H1 (cell line): ENCODE measurements at regions not wholly inside any gene's neighbourhood (a gene's known extent, or its start where the extent isn't known, plus 50 kb on each side); places are given as distances from the start of the nearest gene placed in this dataset.

Experiments used
- CTCF ChIA-PET: fragments of 300-600 bp; sonication (Branson Sonifier 250); formaldehyde crosslinking; loops from one replicate; lab custom pipeline; 2021; ENCODE audit not compliant: partially characterized antibody; lab: Charles Lee
- POLR2A ChIA-PET: fragments of 300-600 bp; sonication (Branson Sonifier 250); formaldehyde crosslinking; loops from one replicate; lab custom pipeline; 2021; ENCODE audit warnings: inconsistent platforms; ENCODE audit not compliant: partially characterized antibody; lab: Charles Lee
- DNase-seq, 2 experiments: peaks; one replicate each; pipeline versions ENCODE4 v3.0.0 to v3.0.0-alpha.2; 2010 to 2022; ENCODE audit warnings: low spot score in 2 of 2, low read depth in 1 of 2, mixed read lengths in 1 of 2
- FAIRE-seq: peaks from 2 replicates; lab custom pipeline; 2011; peaks lifted over from hg19 to GRCh38; lab: Jason Lieb, UNC
- H2AFZ ChIP-seq: 2 replicates; pipeline ENCODE4 v1.8.1; 2012; ENCODE audit warnings: low read length, inconsistent platforms
- H2AK5ac ChIP-seq: 2 replicates; pipeline ENCODE4 v1.6.1; 2013; ENCODE audit warnings: low read depth, low read length
- H2BK120ac ChIP-seq: replicated peaks from 2 replicates; pipeline ENCODE3; 2013; ENCODE audit warnings: low read depth, low read length, inconsistent platforms
- H2BK12ac ChIP-seq: 2 replicates; pipeline ENCODE4 v1.6.1; 2013; ENCODE audit warnings: low read depth, low read length
- H2BK15ac ChIP-seq: 2 replicates; pipeline ENCODE4 v1.6.1; 2013; ENCODE audit warnings: low read length
- H2BK20ac ChIP-seq: 2 replicates; pipeline ENCODE4 v1.6.1; 2013; ENCODE audit warnings: low read length
- H2BK5ac ChIP-seq: 2 replicates; pipeline ENCODE4 v1.6.1; 2013; ENCODE audit warnings: low read depth, low read length
- H3K14ac ChIP-seq: 2 replicates; pipeline ENCODE4 v1.6.1; 2013; ENCODE audit warnings: inconsistent platforms; ENCODE audit not compliant: insufficient read length
- H3K18ac ChIP-seq: 2 replicates; pipeline ENCODE4 v1.6.1; 2013; ENCODE audit warnings: low read length; ENCODE audit errors: extremely low read depth
- H3K23ac ChIP-seq: 2 replicates; pipeline ENCODE4 v1.6.1; 2013; ENCODE audit warnings: inconsistent platforms; ENCODE audit not compliant: insufficient read length
- H3K23me2 ChIP-seq: 2 replicates; pipeline ENCODE4 v1.6.1; 2013; ENCODE audit warnings: low read depth, low read length
- H3K27ac ChIP-seq: 2 replicates; pipeline ENCODE4 v1.6.1; 2011; ENCODE audit warnings: low read depth, low read length, inconsistent platforms
- H3K27me3 ChIP-seq, 4 experiments: replicated peaks in 1 of 4; 1 replicate in 1 of 4; 2 replicates in 3 of 4; pipeline versions ENCODE4 v1.6.1 to v1.8.1; 2011 to 2013; ENCODE audit warnings: low read length in 3 of 4, mild to moderate bottlenecking in 3 of 4, inconsistent platforms in 2 of 4, mixed read lengths in 2 of 4, moderate library complexity in 1 of 4; ENCODE audit not compliant: control insufficient read depth in 3 of 4, insufficient read depth in 3 of 4; ENCODE audit errors: extremely low read depth in 1 of 4
- H3K36me3 ChIP-seq, 4 experiments: 2 replicates each; pipeline versions ENCODE4 v1.6.1 to v1.8.1; 2011 to 2013; ENCODE audit warnings: mild to moderate bottlenecking in 4 of 4, low read length in 3 of 4, moderate library complexity in 2 of 4, control low read depth in 1 of 4, inconsistent platforms in 1 of 4; ENCODE audit not compliant: insufficient read depth in 4 of 4, control insufficient read depth in 2 of 4
- H3K4ac ChIP-seq: replicated peaks from 2 replicates; pipeline ENCODE3; 2013; ENCODE audit warnings: low read length, low read depth, mixed read lengths, inconsistent platforms; ENCODE audit not compliant: insufficient read length
- H3K4me1 ChIP-seq, 4 experiments: replicated peaks in 1 of 4; 1 replicate in 1 of 4; 2 replicates in 3 of 4; pipeline versions ENCODE4 v1.6.1 to v1.8.1; 2011 to 2013; ENCODE audit warnings: low read length in 3 of 4, inconsistent platforms in 2 of 4, mixed read lengths in 1 of 4; ENCODE audit not compliant: insufficient read depth in 4 of 4, control insufficient read depth in 3 of 4
- H3K4me2 ChIP-seq, 2 experiments: 2 replicates each; pipeline versions ENCODE4 v1.6.1 to v1.8.1; 2011 to 2013; ENCODE audit warnings: low read depth in 2 of 2, low read length in 2 of 2, control low read depth in 1 of 2, inconsistent platforms in 1 of 2, mild to moderate bottlenecking in 1 of 2; ENCODE audit not compliant: insufficient read depth in 1 of 2
- H3K4me3 ChIP-seq, 4 experiments: fragments of 200-600, 300-600 bp in 1 of 4; sonication (generic), shearing (Covaris generic), sonication (Bioruptor Twin) in 1 of 4; 2 replicates each; pipeline versions ENCODE4 v1.5.1 to v1.8.1; 2011 to 2016; ENCODE audit warnings: low read length in 4 of 4, low read depth in 3 of 4, control low read depth in 2 of 4, inconsistent platforms in 2 of 4, mild to moderate bottlenecking in 2 of 4, mixed read lengths in 1 of 4, moderate library complexity in 1 of 4; ENCODE audit not compliant: insufficient read depth in 2 of 4; ENCODE audit errors: extremely low read depth in 1 of 4
- H3K56ac ChIP-seq: replicated peaks from 2 replicates; pipeline ENCODE3; 2013; ENCODE audit warnings: low read depth, mild to moderate bottlenecking, mixed read lengths, low read length, inconsistent platforms; ENCODE audit not compliant: insufficient read length
- H3K79me1 ChIP-seq: 2 replicates; pipeline ENCODE4 v1.6.1; 2013; ENCODE audit warnings: low read depth, low read length, control low read depth
- H3K79me2 ChIP-seq, 2 experiments: 2 replicates each; pipeline versions ENCODE4 v1.6.1 to v1.8.1; 2012 to 2013; ENCODE audit warnings: low read length in 2 of 2, mild to moderate bottlenecking in 2 of 2, inconsistent platforms in 1 of 2; ENCODE audit not compliant: insufficient read depth in 2 of 2, control insufficient read depth in 1 of 2
- H3K9ac ChIP-seq, 4 experiments: replicated peaks in 1 of 4; 1 replicate in 1 of 4; 2 replicates in 3 of 4; pipeline versions ENCODE4 v1.6.1 to v1.8.1; 2011 to 2013; ENCODE audit warnings: low read depth in 3 of 4, low read length in 3 of 4, control low read depth in 2 of 4, mild to moderate bottlenecking in 2 of 4, moderate library complexity in 2 of 4, inconsistent platforms in 1 of 4; ENCODE audit errors: extremely low read depth in 1 of 4
- H3K9me3 ChIP-seq, 2 experiments: 2 replicates each; pipeline versions ENCODE4 v1.6.1 to v1.8.1; 2012 to 2013; ENCODE audit warnings: mild to moderate bottlenecking in 2 of 2, moderate library complexity in 2 of 2, control low read depth in 1 of 2, inconsistent platforms in 1 of 2, low read depth in 1 of 2, low read length in 1 of 2, mixed read lengths in 1 of 2; ENCODE audit not compliant: insufficient read depth in 2 of 2
- H4K20me1 ChIP-seq, 2 experiments: replicated peaks in 1 of 2; 2 replicates each; pipeline versions ENCODE3 to v1.8.1; 2011 to 2013; ENCODE audit warnings: inconsistent platforms in 2 of 2, low read length in 2 of 2, mild to moderate bottlenecking in 1 of 2; ENCODE audit not compliant: insufficient read depth in 2 of 2, control insufficient read depth in 1 of 2
- H4K5ac ChIP-seq: 2 replicates; pipeline ENCODE4 v1.6.1; 2013; ENCODE audit warnings: low read length, low read depth, mixed read lengths, inconsistent platforms; ENCODE audit not compliant: insufficient read length
- H4K8ac ChIP-seq: 2 replicates; pipeline ENCODE4 v1.8.0; 2013; ENCODE audit warnings: mild to moderate bottlenecking, moderate library complexity, low read length, inconsistent platforms; ENCODE audit not compliant: insufficient read depth; ENCODE audit errors: extremely low read depth
- H4K91ac ChIP-seq: replicated peaks from 2 replicates; pipeline ENCODE3; 2013; ENCODE audit warnings: low read length, mixed read lengths, inconsistent platforms; ENCODE audit not compliant: insufficient read length
- BACH1 ChIP-seq: IDR thresholded peaks from 2 replicates; pipeline ENCODE4 v1.6.1; 2012; ENCODE audit warnings: low read length, improper control_type of control experiment
- BRCA1 ChIP-seq: IDR thresholded peaks from 2 replicates; pipeline ENCODE4 v1.6.1; 2012; ENCODE audit warnings: low read depth, low read length, improper control_type of control experiment
- CTBP2 ChIP-seq: IDR thresholded peaks from 2 replicates; pipeline ENCODE4 v1.7.0; 2011; ENCODE audit warnings: borderline replicate concordance, mild to moderate bottlenecking, moderate library complexity, mixed read lengths, low read length; ENCODE audit not compliant: insufficient read depth, insufficient read length
- FOSL1 ChIP-seq: IDR thresholded peaks from 2 replicates; pipeline ENCODE4 v1.6.1; 2011; ENCODE audit warnings: mild to moderate bottlenecking, low read depth, low read length, moderate library complexity; ENCODE audit not compliant: insufficient read depth
- GTF2F1 ChIP-seq: IDR thresholded peaks from 2 replicates; pipeline ENCODE4 v1.6.1; 2012; ENCODE audit warnings: low read depth, low read length, improper control_type of control experiment, borderline replicate concordance
- KDM5A ChIP-seq: fragments of 200-600 bp; IDR thresholded peaks from 2 replicates; pipeline ENCODE4 v1.7.1; 2012; ENCODE audit warnings: mild to moderate bottlenecking, low read length, inconsistent platforms, mixed read lengths
- PHF8 ChIP-seq: fragments of 200-600 bp; sonication (generic); conservative IDR thresholded peaks from 2 replicates; pipeline ENCODE4 v1.7.1; 2012; ENCODE audit warnings: low read depth, mild to moderate bottlenecking, inconsistent platforms, low read length, moderate library complexity
- RAD21 ChIP-seq, 2 experiments: IDR thresholded peaks in 1 of 2; conservative IDR thresholded peaks in 1 of 2; 2 replicates each; pipeline ENCODE4 v1.6.1; 2011; ENCODE audit warnings: low read depth in 2 of 2, low read length in 2 of 2, improper control_type of control experiment in 1 of 2, inconsistent platforms in 1 of 2, mild to moderate bottlenecking in 1 of 2, moderate library complexity in 1 of 2
- RNF2 ChIP-seq: fragments of 200-900, 300-1000 bp; sonication (generic); IDR thresholded peaks from 2 replicates; pipeline ENCODE4 v1.7.1; 2016; ENCODE audit warnings: borderline replicate concordance, low read depth, mild to moderate bottlenecking, antibody characterized with exemption, low read length; ENCODE audit not compliant: poor library complexity, severe bottlenecking; ENCODE audit errors: missing control alignments
- SIN3A ChIP-seq, 2 experiments: IDR thresholded peaks in 1 of 2; conservative IDR thresholded peaks in 1 of 2; 2 replicates each; pipeline ENCODE4 v1.6.1; 2011 to 2012; ENCODE audit warnings: low read length in 2 of 2, improper control_type of control experiment in 1 of 2, low read depth in 1 of 2, mild to moderate bottlenecking in 1 of 2
- YY1 ChIP-seq: IDR thresholded peaks from 2 replicates; pipeline ENCODE4 v1.6.1; 2011; ENCODE audit warnings: low read depth, mild to moderate bottlenecking, low read length
- WGBS, 2 experiments: shearing (Covaris generic) in 1 of 2; methylation state at CpG; one replicate each; pipeline versions ENCODE4 v1.1.6 to v1.1.7; 2013 to 2015; ENCODE audit warnings: low lambda C conversion rate in 2 of 2, mixed read lengths in 2 of 2, inconsistent platforms in 1 of 2, low coverage in 1 of 2, missing lambda C conversion rate in 1 of 2; ENCODE audit not compliant: insufficient replicate concordance in 2 of 2, insufficient coverage in 1 of 2, insufficient read length in 1 of 2; ENCODE audit errors: extremely low coverage in 1 of 2, missing lambda C conversion rate in 1 of 2; 5-methylcytosine and 5-hydroxymethylcytosine counted together
- TF ChIP-seq, protein P1 (sequence below): IDR thresholded peaks from 2 replicates; pipeline ENCODE4 v1.6.1; 2012; ENCODE audit warnings: low read length, inconsistent platforms

DNA sequence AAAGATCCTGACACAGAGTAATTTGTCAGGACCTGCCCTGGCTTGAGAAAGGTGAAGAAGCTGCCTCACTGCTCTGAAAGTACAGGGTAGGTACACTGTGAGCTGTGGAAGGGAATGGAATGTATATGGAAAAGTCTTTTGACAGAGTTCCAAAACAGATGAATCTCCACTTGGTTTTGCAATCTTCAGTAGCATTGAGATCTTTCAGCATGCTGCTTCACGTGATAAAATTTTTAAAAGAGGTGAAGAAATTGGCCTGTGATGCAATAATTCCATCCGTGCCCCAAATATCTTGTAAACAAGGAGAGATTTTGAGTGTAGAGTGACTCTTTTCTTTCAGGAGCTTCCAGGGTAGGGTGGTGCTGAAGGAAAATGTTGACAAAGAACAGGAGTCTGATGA lies 123.1 kb downstream of the OSR1 start:
- no peak overlapping the region for H4K91ac ChIP-seq
- 77% methylated on average over 2 of the region's 2 CpGs; no CpG with 5 or more reads in 1 of the 2 experiments for WGBS, 2 experiments
- no peak for TF ChIP-seq CTBP2
- TF ChIP-seq GTF2F1, result no peak
- no peak for TF ChIP-seq FOSL1
- TF ChIP-seq BACH1, result no peak
- TF ChIP-seq RAD21 (IDR thresholded peaks at IDR 0.05 in 1 of 2, conservative IDR thresholded peaks at IDR 0.05 in 1 of 2; ENCODE audit: low read depth in 2 of 2, low read length in 2 of 2), result no peak
- TF ChIP-seq SIN3A (conservative IDR thresholded peaks at IDR 0.05 in 1 of 2, IDR thresholded peaks at IDR 0.05 in 1 of 2; ENCODE audit: low read depth in 1 of 2, low read length in 2 of 2), result no peak
- TF ChIP-seq BRCA1, result no peak
- TF ChIP-seq PHF8, result no peak
- TF ChIP-seq RNF2, result no peak
- TF ChIP-seq YY1, result no peak
- TF ChIP-seq KDM5A, result no peak
- TF ChIP-seq, protein P1, sequence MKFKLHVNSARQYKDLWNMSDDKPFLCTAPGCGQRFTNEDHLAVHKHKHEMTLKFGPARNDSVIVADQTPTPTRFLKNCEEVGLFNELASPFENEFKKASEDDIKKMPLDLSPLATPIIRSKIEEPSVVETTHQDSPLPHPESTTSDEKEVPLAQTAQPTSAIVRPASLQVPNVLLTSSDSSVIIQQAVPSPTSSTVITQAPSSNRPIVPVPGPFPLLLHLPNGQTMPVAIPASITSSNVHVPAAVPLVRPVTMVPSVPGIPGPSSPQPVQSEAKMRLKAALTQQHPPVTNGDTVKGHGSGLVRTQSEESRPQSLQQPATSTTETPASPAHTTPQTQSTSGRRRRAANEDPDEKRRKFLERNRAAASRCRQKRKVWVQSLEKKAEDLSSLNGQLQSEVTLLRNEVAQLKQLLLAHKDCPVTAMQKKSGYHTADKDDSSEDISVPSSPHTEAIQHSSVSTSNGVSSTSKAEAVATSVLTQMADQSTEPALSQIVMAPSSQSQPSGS, result no peak

More for the DNA sequence above, 123.1 kb downstream of the OSR1 start:
- no peak overlapping the region for H3K56ac ChIP-seq
- H3K9ac ChIP-seq, result no peak overlapping the region
- H3K4ac ChIP-seq, result no peak overlapping the region
- no peak overlapping the region for H4K8ac ChIP-seq
- H3K23me2 ChIP-seq, result no peaks in the 10 kb centered on the region; the same call in 1 of the 2 replicates
- H2BK12ac ChIP-seq, result no peak overlapping the region
- H3K4me3 ChIP-seq, result no peak overlapping the region
- H3K36me3 ChIP-seq, result no peaks in the 10 kb centered on the region
- H2AK5ac ChIP-seq, result no peak overlapping the region; the same call in 1 of the 2 replicates
- no peak for FAIRE-seq
- no peak overlapping the region for H3K18ac ChIP-seq
- no peaks in the 10 kb centered on the region for H3K4me1 ChIP-seq
- DNase-seq, result no peak
- no peak overlapping the region for H3K27ac ChIP-seq
- no peak overlapping the region for H2BK20ac ChIP-seq
- H4K20me1 ChIP-seq, result no peaks in the 10 kb centered on the region
- no peak overlapping the region for H2BK5ac ChIP-seq
- POLR2A ChIA-PET, result no interaction called here
- no peak overlapping the region for H3K14ac ChIP-seq
- no peaks in the 10 kb centered on the region for H3K9me3 ChIP-seq
- H3K79me1 ChIP-seq, result no peaks in the 10 kb centered on the region
- H4K5ac ChIP-seq, result no peak overlapping the region
- H2BK120ac ChIP-seq, result no peak overlapping the region
- CTCF ChIA-PET, result interaction anchor here (1.3 to 1.6 kb wide), 2 partner anchors 9 kb away, joined by 4 read pairs; no protein-coding TSS in a partner anchor
- H2BK15ac ChIP-seq, result no peak overlapping the region
- H3K27me3 ChIP-seq, result no peaks in the 10 kb centered on the region
- H3K23ac ChIP-seq, result no peak overlapping the region
- no peaks in the 10 kb centered on the region for H3K79me2 ChIP-seq
- no peak overlapping the region for H2AFZ ChIP-seq
- no peak overlapping the region for H3K4me2 ChIP-seq
